Skeletal muscle satellite cell (primary cell): ENCODE measurements at regions not wholly inside any gene's neighbourhood (a gene's known extent, or its start where the extent isn't known, plus 50 kb on each side); places are given as distances from the start of the nearest gene placed in this dataset.

ENCODE experiments used
- H3K27me3 ChIP-seq: 2 replicates; pipeline ENCODE4 v1.7.0; 2013; ENCODE audit warnings: low read length; ENCODE audit not compliant: control insufficient read depth, insufficient read depth
- H3K36me3 ChIP-seq: 2 replicates; pipeline ENCODE4 v1.7.0; 2013; ENCODE audit warnings: mild to moderate bottlenecking, control low read depth, low read length; ENCODE audit not compliant: insufficient read depth
- H3K4me1 ChIP-seq: 2 replicates; pipeline ENCODE4 v1.7.0; 2013; ENCODE audit warnings: low read length; ENCODE audit not compliant: control insufficient read depth, insufficient read depth
- H3K4me2 ChIP-seq: 2 replicates; pipeline ENCODE4 v1.7.0; 2013; ENCODE audit warnings: mild to moderate bottlenecking, low read length
- H3K4me3 ChIP-seq: 2 replicates; pipeline ENCODE4 v1.7.0; 2013; ENCODE audit warnings: low read length
- H3K9ac ChIP-seq: 2 replicates; pipeline ENCODE4 v1.7.0; 2013; ENCODE audit warnings: mild to moderate bottlenecking, low read depth, low read length, moderate library complexity
- H3K9me3 ChIP-seq: replicated peaks from 2 replicates; pipeline ENCODE4 v1.7.0; 2013; ENCODE audit warnings: mild to moderate bottlenecking, control low read depth, low read length

- Histone ChIP-seq H3K4me1 (no peaks in the 10 kb centered on the region), H3K4me2 (no peak overlapping the region), H3K9ac (no peak overlapping the region), H3K4me3 (no peak overlapping the region), H3K36me3 (no peaks in the 10 kb centered on the region), H3K9me3 (peaks cover 5% of the 10 kb centered on the region), H3K27me3 (no peaks in the 10 kb centered on the region)
These were observed 806.4 kb downstream of the GALR1 start for GRCh38 chr18:78056011-78056410.

DNA sequence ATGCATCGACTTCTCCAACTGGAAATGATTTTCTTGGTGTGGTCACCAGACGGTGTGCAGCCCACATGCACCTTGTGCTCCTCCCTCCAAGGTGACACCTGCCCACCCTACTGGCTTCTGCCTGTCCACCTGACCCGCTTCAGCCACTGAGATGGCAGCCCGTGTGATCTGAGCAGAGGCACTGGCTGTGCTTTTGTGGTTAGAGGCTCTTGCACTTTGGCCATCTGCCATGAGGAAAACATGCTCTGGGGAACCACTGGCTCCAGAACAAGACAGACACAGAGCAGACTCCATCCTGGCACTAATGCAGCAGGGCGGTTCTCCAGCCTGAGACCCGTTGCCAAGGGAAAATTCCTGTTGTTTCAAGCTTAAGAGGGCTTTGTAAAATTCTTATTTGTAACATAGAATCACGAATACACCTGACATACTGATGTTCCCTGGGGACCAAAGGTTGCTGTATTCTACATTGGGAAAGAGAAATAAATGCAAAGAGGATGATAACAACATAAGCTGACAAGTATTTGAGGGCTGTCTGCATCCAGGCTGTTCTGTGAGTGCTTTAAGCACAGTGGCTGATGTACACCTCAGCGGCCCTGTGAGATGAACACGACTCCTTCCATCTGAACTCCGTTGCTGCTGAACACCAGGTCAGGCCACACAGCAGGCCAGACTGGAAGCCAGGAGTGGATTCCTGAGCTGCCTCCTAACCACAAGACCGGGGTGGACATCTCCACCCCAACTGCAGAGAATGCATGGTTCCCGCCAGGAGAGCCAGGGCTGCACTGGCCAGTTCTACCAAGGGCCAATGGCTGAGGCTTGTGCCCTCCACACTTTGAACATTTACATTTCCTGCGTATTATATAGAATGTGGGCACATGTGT, 820.4 kb downstream of the GALR1 start:
- H3K36me3 ChIP-seq, result no peaks in the 10 kb centered on the region
- no peak overlapping the region for H3K4me3 ChIP-seq
- H3K27me3 ChIP-seq, result no peaks in the 10 kb centered on the region
- H3K4me2 ChIP-seq, result no peak overlapping the region
- peaks cover 6% of the 10 kb centered on the region for H3K9me3 ChIP-seq
- H3K4me1 ChIP-seq, result no peaks in the 10 kb centered on the region
- no peak overlapping the region for H3K9ac ChIP-seq

DNA sequence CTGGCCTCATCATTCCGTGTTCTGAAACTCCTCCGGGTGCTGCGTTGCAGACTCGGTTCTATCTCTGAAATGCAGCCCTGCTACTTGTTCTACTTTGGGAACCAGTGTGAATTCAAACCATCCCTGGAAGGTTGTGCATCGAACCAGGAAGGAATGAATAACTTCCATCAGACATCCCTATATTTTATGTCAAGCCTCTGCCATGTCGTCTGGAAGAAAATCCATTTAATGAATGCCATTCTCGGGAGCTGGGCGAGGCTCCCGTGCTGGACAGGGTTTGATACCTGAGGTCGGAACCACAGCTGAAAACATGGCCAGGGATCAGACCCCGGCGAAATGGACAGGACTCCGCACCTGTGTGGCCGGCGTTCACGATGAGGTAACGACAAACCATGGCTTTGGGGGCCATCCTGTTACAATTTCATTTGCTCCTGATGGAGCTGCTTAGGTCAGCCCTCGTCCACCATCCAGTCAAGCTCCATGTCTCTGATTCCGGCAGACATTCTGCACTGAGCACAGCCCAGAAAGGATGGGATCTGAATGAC, 821.6 kb downstream of the GALR1 start:
- H3K27me3 ChIP-seq, result no peaks in the 10 kb centered on the region
- no peak overlapping the region for H3K4me2 ChIP-seq
- peaks cover 6% of the 10 kb centered on the region for H3K9me3 ChIP-seq
- no peak overlapping the region for H3K9ac ChIP-seq
- H3K4me1 ChIP-seq, result no peaks in the 10 kb centered on the region
- H3K4me3 ChIP-seq, result no peak overlapping the region
- H3K36me3 ChIP-seq, result no peaks in the 10 kb centered on the region

DNA sequence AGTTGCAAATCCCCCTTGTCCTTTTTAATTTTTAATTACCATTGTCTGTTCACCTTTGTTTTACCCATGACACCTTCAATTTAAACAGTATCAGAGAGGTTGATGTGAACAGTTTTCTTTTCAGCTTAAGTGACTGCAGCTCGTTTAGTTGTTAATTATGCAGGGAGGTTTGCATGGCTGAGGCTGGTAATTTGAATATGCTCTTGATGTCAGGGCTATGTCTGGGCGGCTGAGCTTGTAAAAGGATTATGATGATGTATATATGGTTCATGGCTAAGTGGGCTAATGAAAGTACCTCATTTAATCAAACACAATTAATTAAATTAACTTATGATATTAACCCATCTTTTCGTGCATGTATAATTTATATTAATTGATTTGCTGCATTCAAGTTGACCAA, 822.1 kb downstream of the GALR1 start:
- no peak overlapping the region for H3K4me3 ChIP-seq

DNA sequence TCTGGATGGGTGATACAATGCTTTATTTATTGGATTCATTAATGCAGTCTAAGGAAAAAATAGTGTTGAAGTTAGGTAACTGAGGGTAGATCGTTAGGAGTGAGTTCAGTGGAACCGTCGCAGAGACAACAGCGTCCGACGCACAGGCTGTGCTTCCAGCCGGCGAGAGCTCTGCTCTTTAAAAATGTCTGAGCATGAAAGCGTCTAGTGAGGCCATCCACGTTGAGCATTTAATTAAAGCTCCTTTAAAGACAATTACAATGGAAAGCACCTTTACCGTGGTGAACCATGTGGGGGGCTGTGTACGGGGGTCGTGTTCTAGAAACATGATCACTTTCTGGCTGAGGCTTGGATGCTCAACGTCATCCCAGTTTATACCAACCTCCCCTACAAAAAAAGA, 822.7 kb downstream of the GALR1 start:
- peaks cover 6% of the 10 kb centered on the region for H3K9me3 ChIP-seq
- H3K27me3 ChIP-seq, result no peaks in the 10 kb centered on the region
- no peaks in the 10 kb centered on the region for H3K4me1 ChIP-seq

More for the DNA sequence above, 822.1 kb downstream of the GALR1 start:
- Histone ChIP-seq H3K9me3 (peaks cover 6% of the 10 kb centered on the region), H3K27me3 (no peaks in the 10 kb centered on the region), H3K4me2 (no peak overlapping the region), H3K9ac (no peak overlapping the region), H3K4me1 (no peaks in the 10 kb centered on the region), H3K36me3 (no peaks in the 10 kb centered on the region)

DNA sequence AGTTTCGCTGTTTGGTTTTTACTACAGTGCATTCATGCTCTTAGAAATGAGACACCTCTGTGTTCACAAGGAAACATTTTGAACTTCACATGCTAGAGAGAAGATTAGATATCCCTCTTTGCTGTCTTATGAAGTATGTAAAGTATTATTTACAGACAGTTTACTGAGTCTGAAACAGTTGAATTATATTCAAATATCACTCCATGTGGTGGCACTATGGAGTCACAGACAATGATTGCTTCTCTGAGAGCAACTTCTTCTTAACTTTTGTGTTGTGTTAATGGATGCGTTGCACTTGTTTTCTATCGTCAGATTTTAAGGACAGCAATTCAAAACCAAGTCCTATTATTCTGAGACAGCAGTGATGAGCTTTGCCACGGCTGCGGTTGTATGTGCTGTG, 823.6 kb downstream of the GALR1 start:
- H3K4me2 ChIP-seq, result no peak overlapping the region
- H3K9me3 ChIP-seq, result peaks cover 6% of the 10 kb centered on the region
- no peaks in the 10 kb centered on the region for H3K27me3 ChIP-seq
- H3K9ac ChIP-seq, result no peak overlapping the region
- no peaks in the 10 kb centered on the region for H3K4me1 ChIP-seq
- no peak overlapping the region for H3K4me3 ChIP-seq
- H3K36me3 ChIP-seq, result no peaks in the 10 kb centered on the region

More for the DNA sequence above, 822.7 kb downstream of the GALR1 start:
- Histone ChIP-seq H3K4me3 (no peak overlapping the region), H3K36me3 (no peaks in the 10 kb centered on the region), H3K4me2 (no peak overlapping the region), H3K9ac (no peak overlapping the region)

GRCh38 chr18:78074400-78075020, 824.9 kb downstream of the GALR1 start:
- Histone ChIP-seq H3K9ac (no peak overlapping the region), H3K27me3 (no peaks in the 10 kb centered on the region)

GRCh38 chr18:78080081-78080480, 830.4 kb downstream of the GALR1 start:
- Histone ChIP-seq H3K36me3 (no peaks in the 10 kb centered on the region), H3K27me3 (no peaks in the 10 kb centered on the region), H3K9ac (no peak overlapping the region), H3K4me3 (no peak overlapping the region), H3K9me3 (peaks cover 16% of the 10 kb centered on the region), H3K4me2 (no peak overlapping the region), H3K4me1 (no peaks in the 10 kb centered on the region)

More at GRCh38 chr18:78074400-78075020, 824.9 kb downstream of the GALR1 start:
- H3K4me1 ChIP-seq, result no peaks in the 10 kb centered on the region
- peaks cover 6% of the 10 kb centered on the region for H3K9me3 ChIP-seq
- no peak overlapping the region for H3K4me2 ChIP-seq
- no peak overlapping the region for H3K4me3 ChIP-seq
- no peaks in the 10 kb centered on the region for H3K36me3 ChIP-seq

DNA sequence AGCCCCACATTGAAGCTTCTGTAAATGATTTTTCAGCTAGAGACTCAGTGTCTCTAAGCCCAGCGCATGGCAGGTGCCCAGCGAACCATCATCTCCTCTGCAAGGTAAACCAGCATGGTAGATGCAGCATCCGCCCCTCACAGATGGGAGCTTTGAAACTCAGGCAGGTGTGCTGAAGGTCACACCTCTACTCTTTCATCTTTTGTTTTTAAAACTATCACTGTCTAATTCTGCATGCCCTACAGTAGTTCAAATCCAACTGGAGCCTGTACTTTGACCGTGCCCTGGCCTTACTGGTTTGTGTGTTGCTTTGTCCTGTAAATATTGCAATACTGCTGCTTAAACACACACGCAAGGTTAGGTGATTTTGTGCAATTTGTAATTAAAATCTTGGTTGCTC, 831.1 kb downstream of the GALR1 start:
- no peaks in the 10 kb centered on the region for H3K36me3 ChIP-seq
- no peak overlapping the region for H3K9ac ChIP-seq
- no peaks in the 10 kb centered on the region for H3K4me1 ChIP-seq
- H3K4me2 ChIP-seq, result no peak overlapping the region
- H3K9me3 ChIP-seq, result peaks cover 20% of the 10 kb centered on the region
- no peaks in the 10 kb centered on the region for H3K27me3 ChIP-seq
- no peak overlapping the region for H3K4me3 ChIP-seq

- no peak overlapping the region for H3K4me2 ChIP-seq
- H3K27me3 ChIP-seq, result no peaks in the 10 kb centered on the region
- H3K4me3 ChIP-seq, result no peak overlapping the region
- peaks cover 24% of the 10 kb centered on the region for H3K9me3 ChIP-seq
- no peaks in the 10 kb centered on the region for H3K4me1 ChIP-seq
- no peaks in the 10 kb centered on the region for H3K36me3 ChIP-seq
- H3K9ac ChIP-seq, result no peak overlapping the region
These were observed 833.2 kb downstream of the GALR1 start for GRCh38 chr18:78082816-78083215.

GRCh38 chr18:78085241-78086185, 835.9 kb downstream of the GALR1 start:
- Histone ChIP-seq H3K9ac (no peak overlapping the region), H3K4me1 (no peaks in the 10 kb centered on the region), H3K9me3 (peaks cover 20% of the 10 kb centered on the region), H3K27me3 (no peaks in the 10 kb centered on the region), H3K4me3 (no peak overlapping the region), H3K4me2 (no peak overlapping the region), H3K36me3 (no peaks in the 10 kb centered on the region)
